HG03175 (cell line): ENCODE measurements at regions not wholly inside any gene's neighbourhood (a gene's known extent, or its start where the extent isn't known, plus 50 kb on each side); places are given as distances from the start of the nearest gene placed in this dataset.
"Not testable (repeated sequence)": the region's sequence is repeated elsewhere in the genome, so short reads cannot be mapped to it uniquely, and the experiment has no call there.

Experiments
- ATAC-seq: cut with Tn5 transposase; IDR thresholded peaks from one replicate; pipeline ENCODE4 v1.9.1; 2021; ENCODE audit warnings: mild to moderate bottlenecking, moderate library complexity; ENCODE audit not compliant: unreplicated experiment

DNA sequence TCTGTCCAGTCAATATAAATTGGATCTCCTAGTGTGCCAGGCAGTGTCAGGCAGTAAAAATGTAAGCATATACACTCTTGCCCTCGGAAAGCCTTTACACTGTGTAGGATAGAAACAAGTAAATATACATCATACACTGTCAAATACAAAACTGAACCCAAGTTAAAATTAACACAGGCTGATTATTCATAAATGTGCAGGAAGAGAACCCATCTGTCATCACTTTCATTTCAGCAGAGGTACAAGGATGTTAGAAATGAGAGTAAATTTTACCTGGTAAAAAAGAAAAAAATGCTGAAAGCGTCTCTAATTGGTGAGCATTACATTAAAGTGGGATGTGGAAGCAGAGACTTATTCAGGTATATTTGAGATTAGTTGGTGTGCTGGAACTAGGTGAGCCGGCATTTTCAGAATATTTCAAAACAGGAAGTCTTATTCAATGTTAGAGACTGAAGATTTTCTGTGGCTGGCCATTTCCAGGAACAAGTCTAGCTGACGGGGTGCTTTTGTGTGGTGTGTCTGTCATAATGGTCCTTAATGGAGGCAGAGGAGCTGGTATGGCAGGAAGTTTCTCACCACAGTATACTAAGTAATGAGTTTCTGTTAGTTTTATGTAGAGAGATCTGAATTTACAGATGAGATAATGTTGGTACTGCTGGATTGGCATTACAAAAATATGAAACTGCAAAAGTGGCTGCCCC lies 192.6 kb downstream of the CASP12 start:
- peak; percentile 99 for ATAC-seq

- no peak for ATAC-seq
These were observed 193.4 kb downstream of the CASP12 start for GRCh38 chr11:104704888-104705287.

GRCh38 chr11:104704146-104704830 lies 194.0 kb downstream of the CASP12 start:
- ATAC-seq, result no peak

DNA sequence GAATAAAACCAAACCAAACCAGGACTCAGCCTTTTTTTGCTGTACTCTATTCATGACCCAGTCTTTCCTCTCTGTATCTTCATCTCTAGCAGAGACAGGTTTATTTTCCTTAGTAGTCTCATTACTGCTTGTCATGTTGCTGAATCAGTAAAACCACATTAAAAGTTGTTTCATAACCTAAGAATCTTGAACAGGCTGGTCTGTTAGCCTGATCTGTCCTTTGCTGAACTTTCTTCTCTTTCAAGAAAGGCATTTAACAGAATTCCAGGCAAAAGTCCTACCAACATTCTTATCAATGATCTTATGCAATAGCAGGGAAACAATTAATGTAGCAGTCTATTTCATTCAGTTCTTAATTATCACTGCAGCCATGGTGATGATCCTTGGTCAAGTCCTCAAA lies 197.7 kb downstream of the CASP12 start:
- no peak for ATAC-seq

DNA sequence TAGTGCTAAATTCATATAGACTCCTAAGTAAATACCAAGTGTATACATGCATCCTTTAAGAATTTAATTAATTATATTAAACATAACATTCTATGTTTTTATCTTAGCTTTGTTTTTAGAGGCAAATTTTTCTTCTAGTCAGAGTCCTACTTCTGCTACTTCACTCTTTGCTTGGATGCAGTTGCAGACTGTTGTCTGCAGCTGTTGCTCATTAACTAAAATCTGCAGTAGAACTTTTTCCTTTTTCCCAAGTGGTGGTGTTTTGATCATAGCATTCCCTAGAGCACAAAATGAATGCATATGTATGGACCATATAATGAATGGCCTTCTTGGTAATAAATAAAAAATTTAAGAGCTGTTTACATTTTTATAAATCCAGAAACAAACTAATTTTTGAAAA lies 198.3 kb downstream of the CASP12 start:
- no peak for ATAC-seq

DNA sequence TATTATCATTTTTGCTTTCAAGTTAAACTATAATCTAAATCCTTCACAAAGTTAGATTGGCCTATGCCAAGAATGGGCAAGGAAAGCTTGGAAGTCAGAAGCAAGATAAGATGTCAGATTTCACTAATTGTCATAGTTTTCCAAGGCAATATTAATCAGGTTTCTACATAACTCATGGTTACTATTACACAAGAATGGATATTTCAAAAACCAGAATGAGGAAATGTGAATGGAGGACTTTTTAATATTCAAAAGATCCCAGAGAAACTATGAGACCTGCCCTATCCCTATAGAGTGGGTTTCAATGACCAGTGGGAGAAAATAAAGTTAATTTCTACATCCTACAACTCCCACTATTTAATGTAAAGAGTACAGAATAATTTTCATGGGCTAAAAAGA lies 203.2 kb downstream of the CASP12 start:
- no peak for ATAC-seq

- no peak for ATAC-seq
These were observed 203.8 kb downstream of the CASP12 start for GRCh38 chr11:104694259-104695064.

DNA sequence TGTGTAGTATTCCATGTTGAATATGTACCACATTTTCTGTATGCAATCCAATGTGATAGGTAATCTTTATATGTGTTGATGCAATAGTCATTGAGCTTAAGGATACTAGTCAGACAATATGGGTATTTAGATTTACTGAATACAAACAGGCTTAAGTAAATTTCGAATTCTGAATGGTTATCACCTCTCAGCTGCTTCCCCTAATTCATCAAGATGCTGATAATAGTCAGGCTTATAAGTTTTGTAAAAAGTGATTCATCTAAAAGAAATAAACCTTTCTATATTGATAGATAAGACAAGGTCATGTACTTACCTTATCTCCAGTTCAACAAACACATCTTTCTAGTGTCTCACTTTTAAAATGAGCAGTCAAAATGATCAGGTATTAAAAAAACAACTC lies 205.5 kb downstream of the CASP12 start:
- ATAC-seq, result no peak

DNA sequence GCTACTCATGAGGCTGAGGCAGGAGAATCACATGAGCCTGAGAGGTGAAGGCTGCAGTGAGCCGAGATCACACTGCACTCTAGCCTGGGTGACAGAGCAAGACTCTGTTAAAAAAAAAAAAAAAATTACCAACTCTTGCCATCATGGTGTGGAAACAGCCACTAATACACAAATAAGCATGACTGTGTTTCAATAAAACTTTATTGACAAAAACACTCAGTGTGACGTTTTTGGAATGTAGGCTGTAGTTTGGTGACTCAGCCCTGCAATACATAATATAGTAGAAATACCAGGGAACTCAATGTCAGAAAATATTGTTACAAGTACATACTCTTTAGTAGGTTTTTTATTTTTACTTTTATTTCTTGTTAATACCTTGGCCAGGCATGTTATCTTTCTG lies 207.1 kb downstream of the CASP12 start:
- no peak for ATAC-seq

DNA sequence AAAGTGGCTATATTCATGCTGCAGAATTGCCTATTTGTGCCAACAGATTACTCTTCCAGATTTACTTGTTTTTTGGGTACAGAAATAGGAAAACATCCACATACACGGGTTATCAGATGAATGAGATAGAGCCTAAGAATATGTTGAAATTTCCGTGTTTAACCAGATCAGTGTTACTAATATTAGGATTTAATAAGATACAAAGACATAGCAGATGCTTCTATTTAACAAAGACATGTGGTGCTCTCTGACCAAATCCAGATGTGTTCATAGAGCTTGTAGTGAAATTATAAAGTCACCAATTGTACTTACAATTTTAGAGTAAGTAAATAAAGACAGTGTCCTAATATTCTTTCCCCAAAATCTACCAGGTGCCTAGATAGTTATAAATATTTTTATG lies 208.0 kb downstream of the CASP12 start:
- ATAC-seq, result no peak

GRCh38 chr11:104688731-104689130 lies 209.5 kb downstream of the CASP12 start:
- ATAC-seq, result no peak

- ATAC-seq, result no peak
These were observed 216.1 kb downstream of the CASP12 start for GRCh38 chr11:104682206-104682605.

- no peak for ATAC-seq
These were observed 219.0 kb downstream of the CASP12 start for GRCh38 chr11:104679258-104679657.

DNA sequence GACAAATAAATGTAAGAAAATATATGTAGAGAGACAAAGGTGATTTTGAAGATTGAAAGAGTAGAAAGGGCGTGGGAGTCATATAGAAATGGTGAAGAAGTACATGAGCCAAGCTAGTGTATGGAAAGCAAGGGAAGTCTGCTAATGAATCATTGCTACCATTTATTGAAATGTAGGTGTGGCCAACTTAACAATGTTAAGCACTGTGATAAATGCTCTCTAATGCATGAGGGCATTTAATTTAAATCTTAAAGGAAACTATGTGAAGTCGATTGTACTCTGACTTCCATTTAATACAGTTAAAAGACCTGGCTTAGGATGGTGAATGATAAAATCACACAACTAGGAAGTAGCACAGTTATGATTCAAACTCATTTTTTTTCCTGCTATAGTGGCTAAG lies 219.9 kb downstream of the CASP12 start:
- no peak for ATAC-seq

GRCh38 chr11:104677069-104677468 lies 221.2 kb downstream of the CASP12 start:
- not testable (repeated sequence) for ATAC-seq

GRCh38 chr11:104672897-104673296 lies 225.4 kb downstream of the CASP12 start:
- ATAC-seq, result no peak

DNA sequence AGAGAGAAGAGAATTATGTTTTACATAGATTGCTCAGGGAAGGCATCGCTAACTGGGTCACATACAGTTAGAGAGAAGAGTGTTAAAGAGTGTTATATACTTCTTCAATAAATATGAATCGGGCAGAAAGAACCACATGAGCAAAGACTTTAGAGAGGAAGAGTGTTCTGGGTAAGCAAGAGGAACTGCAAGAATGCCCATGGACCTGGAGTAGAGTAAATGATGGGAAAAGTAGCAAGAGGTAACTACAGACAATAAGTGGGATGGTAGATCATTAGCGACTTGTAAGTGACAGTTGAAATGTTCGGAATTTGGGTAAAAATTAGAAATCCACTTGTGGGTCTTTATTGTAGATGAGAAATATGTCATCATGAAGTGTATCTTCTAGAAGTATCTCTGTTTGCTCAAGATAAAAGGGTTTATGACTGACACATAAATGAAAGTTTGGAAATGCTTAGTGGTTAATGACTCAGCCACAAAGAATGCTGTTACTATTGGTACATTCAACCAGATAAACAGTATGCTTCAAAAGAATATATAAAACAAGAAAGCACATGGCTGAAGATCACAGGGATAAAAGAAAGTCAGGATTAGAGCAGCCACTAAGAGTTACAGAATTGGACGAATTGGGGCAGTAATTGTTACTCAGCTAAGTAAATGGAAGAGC lies 229.3 kb downstream of the CASP12 start:
- no peak for ATAC-seq

DNA sequence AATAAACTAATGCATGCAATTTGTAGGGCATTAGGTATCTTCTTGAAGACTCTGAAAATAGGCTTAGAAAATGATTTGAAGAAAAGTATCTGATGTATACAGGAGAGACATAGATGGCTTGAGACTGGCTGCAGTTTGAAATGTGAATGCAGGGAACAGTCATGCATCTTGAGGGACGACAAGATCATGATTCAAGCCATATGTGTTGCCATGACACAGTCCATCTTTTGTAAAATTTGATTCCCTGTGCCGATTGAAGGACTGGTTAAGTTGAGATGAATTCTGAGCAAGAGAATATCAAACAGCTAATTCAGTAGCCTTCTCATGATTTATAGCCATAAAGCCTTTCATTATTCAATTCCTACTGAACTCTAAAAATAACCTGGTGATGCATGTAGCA lies 231.6 kb downstream of the CASP12 start:
- ATAC-seq, result no peak

DNA sequence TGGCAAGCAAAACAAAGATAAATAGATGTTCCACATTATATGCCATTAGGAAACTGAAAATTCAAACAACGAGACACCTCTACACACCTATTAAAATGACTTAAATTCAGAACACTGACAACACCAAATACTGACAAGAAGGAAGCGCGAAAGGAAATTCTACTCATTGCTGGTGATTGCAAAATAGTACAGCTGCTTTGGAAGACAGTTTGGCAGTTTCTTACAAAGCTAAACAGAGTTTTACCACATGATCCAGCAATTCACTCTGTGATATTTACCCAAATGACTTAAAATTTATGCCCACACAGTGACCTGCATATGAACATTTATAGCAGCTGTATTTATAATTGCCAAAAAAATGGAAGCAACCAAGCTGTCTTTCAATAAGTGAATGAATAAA lies 232.6 kb downstream of the CASP12 start:
- no peak for ATAC-seq

GRCh38 chr11:104663190-104664140 lies 234.8 kb downstream of the CASP12 start:
- no peak for ATAC-seq
